GM12878 (cell line): ENCODE measurements at regions not wholly inside any gene's neighbourhood (a gene's known extent, or its start where the extent isn't known, plus 50 kb on each side); places are given as distances from the start of the nearest gene placed in this dataset.

ENCODE experiments used
- ATAC-seq: fragments of 200-7000 bp; cut with Tn5 transposase; 3 replicates; pipeline ENCODE4 v1.9.1; 2020; ENCODE audit warnings: mild to moderate bottlenecking, moderate library complexity
- BruUV-seq: library from RNA; stranded (reverse); fragments of 400-500 nt; replicated peaks from 2 replicates; lab custom pipeline; 2021; lab: Mats Ljungman, UMichigan
- CTCF ChIA-PET: fragments of 300-600 bp; sonication (Branson Sonifier 250); formaldehyde crosslinking; extraction: SDS; loops from one replicate; lab custom pipeline; 2021; ENCODE audit warnings: inconsistent platforms; lab: Yijun Ruan, JAX
- POLR2A ChIA-PET: fragments of 350-600 bp; formaldehyde crosslinking; extraction: SDS; loops from one replicate; lab custom pipeline; 2021; ENCODE audit warnings: inconsistent platforms; lab: Charles Lee
- RAD21 ChIA-PET: fragments of 300-600 bp; sonication (Branson Sonifier 250); formaldehyde crosslinking; loops from one replicate; lab custom pipeline; 2023; ENCODE audit warnings: antibody characterized with exemption; ENCODE audit not compliant: unreplicated experiment; lab: Charles Lee
- SMC1A ChIA-PET: fragments of 300-600 bp; sonication (Branson Sonifier 250); formaldehyde crosslinking; loops from one replicate; lab custom pipeline; 2023; ENCODE audit not compliant: unreplicated experiment, uncharacterized antibody; lab: Charles Lee
- DNase-seq: peaks from one replicate; pipeline ENCODE4 v3.0.0-alpha.2; 2011; ENCODE audit warnings: low read depth, low spot score
- FAIRE-seq: peaks from 3 replicates; lab custom pipeline; 2011; peaks lifted over from hg19 to GRCh38; lab: Jason Lieb, UNC
- H2AFZ ChIP-seq: 2 replicates; pipeline ENCODE4 v1.6.0; 2011; ENCODE audit warnings: low read depth, low read length, control low read depth; ENCODE audit not compliant: control insufficient read depth
- H3K27ac ChIP-seq: 2 replicates; pipeline ENCODE4 v1.5.1; 2011; ENCODE audit warnings: control low read depth; ENCODE audit not compliant: control insufficient read depth, insufficient read depth
- H3K27me3 ChIP-seq, 2 experiments: replicated peaks in 1 of 2; 2 replicates each; pipeline versions ENCODE4 v1.6.0 to v1.6.1; 2011; ENCODE audit warnings: low read length in 1 of 2; ENCODE audit not compliant: control insufficient read depth in 2 of 2, insufficient read depth in 2 of 2
- H3K36me3 ChIP-seq, 2 experiments: 2 replicates each; pipeline ENCODE4 v1.5.1; 2011; ENCODE audit warnings: low read length in 1 of 2; ENCODE audit not compliant: control insufficient read depth in 2 of 2, insufficient read depth in 2 of 2
- H3K4me1 ChIP-seq: 2 replicates; pipeline ENCODE4 v1.6.1; 2011; ENCODE audit warnings: mild to moderate bottlenecking, low read length, moderate library complexity, mixed read lengths; ENCODE audit not compliant: control insufficient read depth, insufficient read depth
- H3K4me2 ChIP-seq: 2 replicates; pipeline ENCODE4 v1.6.0; 2011; ENCODE audit warnings: control low read depth; ENCODE audit not compliant: control insufficient read depth, insufficient read depth
- H3K4me3 ChIP-seq: fragments of 200-600 bp; sonication (generic); 2 replicates; pipeline ENCODE4 v1.5.1; 2016
- H3K79me2 ChIP-seq: 2 replicates; pipeline ENCODE4 v1.6.0; 2011; ENCODE audit warnings: low read length; ENCODE audit not compliant: control insufficient read depth, insufficient read depth
- H3K9ac ChIP-seq: 2 replicates; pipeline ENCODE4 v1.8.0; 2011; ENCODE audit warnings: low read length, control low read depth, mixed read lengths; ENCODE audit not compliant: control insufficient read depth, insufficient read depth
- H3K9me3 ChIP-seq: replicated peaks from 3 replicates; pipeline ENCODE4 v1.5.1; 2011; ENCODE audit warnings: mild to moderate bottlenecking, low read length; ENCODE audit not compliant: control insufficient read depth, insufficient read depth
- H4K20me1 ChIP-seq: 2 replicates; pipeline ENCODE4 v1.6.0; 2011; ENCODE audit not compliant: control insufficient read depth, insufficient read depth
- CHD1 ChIP-seq: IDR thresholded peaks from 2 replicates; pipeline ENCODE4 v1.6.1; 2012; ENCODE audit warnings: low read depth, low read length, improper control_type of control experiment
- DPF2 ChIP-seq: fragments of 450-650 bp; IDR thresholded peaks from 2 replicates; pipeline ENCODE4 v1.6.1; 2017; ENCODE audit warnings: mild to moderate bottlenecking
- IRF4 ChIP-seq: IDR thresholded peaks from 2 replicates; pipeline ENCODE4 v1.6.1; 2011; ENCODE audit warnings: low read depth, low read length
- PAX5 ChIP-seq: IDR thresholded peaks from 2 replicates; pipeline ENCODE4 v1.6.1; 2011; ENCODE audit warnings: low read depth, low read length, borderline replicate concordance
- PRDM15 ChIP-seq: fragments of 450-650 bp; formaldehyde crosslinking; IDR thresholded peaks from 2 replicates; pipeline ENCODE4 v1.4.0; 2020; ENCODE audit warnings: mild to moderate bottlenecking, moderate library complexity
- WGBS: methylation state at CpG from one replicate; pipeline ENCODE4 v1.1.6; 2016; ENCODE audit warnings: low lambda C conversion rate; ENCODE audit not compliant: insufficient replicate concordance, insufficient coverage; ENCODE audit errors: missing lambda C conversion rate; 5-methylcytosine and 5-hydroxymethylcytosine counted together
- in situ Hi-C: fragments of 300-500 bp; cut with MboI; formaldehyde crosslinking; loops from 9 replicates; pipeline ENCODE4 v1.14.3; 2018; ENCODE audit warnings: mixed read lengths
- intact Hi-C: fragments of 100-400 bp; cut with micrococcal nuclease; formaldehyde crosslinking; loops from one replicate; pipeline ENCODE4 v1.14.2; 2022; ENCODE audit not compliant: unreplicated experiment

- H3K27me3 ChIP-seq = no peaks in the 10 kb centered on the region
- CTCF ChIA-PET = no interaction called here
- H2AFZ ChIP-seq = no peak overlapping the region
- 20% methylated on average over 4 of the region's 4 CpGs for WGBS
- no peak overlapping the region for H3K4me3 ChIP-seq
- no peaks in the 10 kb centered on the region for H3K36me3 ChIP-seq
- no peak for DNase-seq
- ATAC-seq = no peak
- TF ChIP-seq PRDM15 (CRISPR knock-in tag) (no peak), CHD1 (no peak), PAX5 (no peak), IRF4 (no peak), DPF2 (no peak)
- no peak overlapping the region for H3K27ac ChIP-seq
- intact Hi-C loops (no loop called here), in situ Hi-C loops (no loop called here)
- no TSS peak for BruUV-seq
- H3K4me2 ChIP-seq = no peak overlapping the region
- no peaks in the 10 kb centered on the region for H3K4me1 ChIP-seq
- FAIRE-seq = no peak
- RAD21 ChIA-PET = no interaction called here
- no peaks in the 10 kb centered on the region for H3K9me3 ChIP-seq
- no peaks in the 10 kb centered on the region for H4K20me1 ChIP-seq
- SMC1A ChIA-PET = interaction anchor here (0.6 kb wide), 1 partner anchor 58 kb away, joined by 3 read pairs; no protein-coding TSS in a partner anchor
- POLR2A ChIA-PET = no interaction called here
- H3K79me2 ChIP-seq = no peaks in the 10 kb centered on the region
- H3K9ac ChIP-seq = no peak overlapping the region
Measured at GRCh38 chr3:14057701-14058100, 67.0 kb downstream of the CHCHD4 start.
